GDM1 (cell line): ENCODE measurements at regions not wholly inside any gene's neighbourhood (a gene's known extent, or its start where the extent isn't known, plus 50 kb on each side); places are given as distances from the start of the nearest gene placed in this dataset.
"Not testable (repeated sequence)": the region's sequence is repeated elsewhere in the genome, so short reads cannot be mapped to it uniquely, and the experiment has no call there.

Experiments used
- DNase-seq: peaks from one replicate; lab custom pipeline; 2025; lab: John Stamatoyannopoulos, UW

DNA sequence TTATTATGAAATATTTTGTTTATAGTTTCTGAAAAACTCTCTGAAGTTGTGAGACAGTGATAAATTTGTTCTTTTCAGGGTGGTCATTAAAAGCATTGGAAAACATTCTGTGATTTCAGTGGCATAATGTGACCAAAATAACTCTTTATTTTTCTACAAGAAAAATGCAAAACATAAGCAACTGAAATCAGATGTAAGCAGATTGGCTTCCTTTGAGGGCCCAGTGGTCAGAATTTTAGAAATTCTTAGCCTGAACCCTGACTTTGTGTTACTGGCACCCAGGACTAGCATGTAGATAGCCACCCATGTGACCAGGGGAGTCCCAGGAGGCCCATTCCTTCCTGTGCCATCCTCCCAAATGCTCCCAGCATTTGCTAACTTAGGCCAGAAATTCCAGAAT is 145.6 kb upstream of the SLC38A2 start:
- DNase-seq: no peak

- no peak for DNase-seq
Observed at GRCh38 chr12:46517579-46517962, 145.0 kb upstream of the SLC38A2 start.

GRCh38 chr12:46516933-46517578 is 144.5 kb upstream of the SLC38A2 start:
- DNase-seq: no peak

DNA sequence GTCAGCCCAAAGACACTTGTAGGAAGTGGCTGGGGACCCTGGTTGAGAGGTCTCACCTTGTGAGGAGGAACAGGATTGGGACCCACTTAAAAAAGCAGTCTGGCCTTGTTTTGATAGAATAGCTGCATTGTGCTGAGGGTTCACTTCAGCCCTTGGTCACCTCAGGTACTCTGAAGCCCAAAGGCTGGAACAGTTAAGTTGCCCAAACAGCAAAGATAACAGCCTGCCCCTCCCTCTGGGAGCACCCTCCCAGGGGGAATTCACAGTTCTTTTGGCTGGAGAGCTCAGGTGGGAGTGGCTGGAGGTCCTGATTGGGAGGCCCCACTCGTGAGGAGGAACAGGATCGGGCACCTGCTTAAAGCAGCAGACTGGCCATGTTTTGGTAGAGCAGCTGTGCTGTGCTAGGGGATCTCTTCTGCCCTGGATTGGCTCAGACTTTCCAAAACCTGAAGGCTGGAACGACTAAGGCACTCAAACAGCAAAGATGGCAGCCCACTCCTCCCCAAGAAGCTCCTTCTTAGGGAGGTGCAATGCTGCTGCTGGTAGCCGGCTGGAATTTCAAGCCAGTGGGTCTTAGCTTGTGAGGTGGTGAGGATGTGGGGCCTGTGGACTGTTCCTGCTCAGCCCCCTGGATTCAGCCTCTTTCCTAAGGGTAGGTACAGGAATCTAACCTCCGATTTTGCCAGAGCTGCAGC is 143.8 kb upstream of the SLC38A2 start:
- no peak for DNase-seq

- DNase-seq: no peak
Observed at GRCh38 chr12:46515829-46516228, 143.3 kb upstream of the SLC38A2 start.

GRCh38 chr12:46514886-46515285 is 142.3 kb upstream of the SLC38A2 start:
- DNase-seq: no peak

DNA sequence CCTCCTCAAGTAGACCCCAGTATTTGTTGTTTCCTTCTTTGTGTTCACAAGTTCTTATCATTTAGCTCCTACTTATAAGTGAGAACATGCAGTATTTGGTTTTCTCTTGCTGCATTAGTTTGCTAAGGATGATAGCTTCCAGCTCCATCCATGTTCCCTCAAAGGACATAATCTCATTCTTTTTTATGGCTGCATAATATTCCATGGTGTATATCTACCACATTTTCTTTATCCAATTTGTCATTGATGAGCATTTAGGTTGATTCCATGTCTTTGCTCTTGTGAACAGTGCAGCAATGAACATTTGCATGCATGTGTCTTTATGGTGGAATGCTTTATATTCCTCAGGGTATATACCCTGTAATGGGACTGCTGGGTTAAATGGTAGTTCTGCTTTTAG is 137.7 kb upstream of the SLC38A2 start:
- not testable (repeated sequence) for DNase-seq

DNA sequence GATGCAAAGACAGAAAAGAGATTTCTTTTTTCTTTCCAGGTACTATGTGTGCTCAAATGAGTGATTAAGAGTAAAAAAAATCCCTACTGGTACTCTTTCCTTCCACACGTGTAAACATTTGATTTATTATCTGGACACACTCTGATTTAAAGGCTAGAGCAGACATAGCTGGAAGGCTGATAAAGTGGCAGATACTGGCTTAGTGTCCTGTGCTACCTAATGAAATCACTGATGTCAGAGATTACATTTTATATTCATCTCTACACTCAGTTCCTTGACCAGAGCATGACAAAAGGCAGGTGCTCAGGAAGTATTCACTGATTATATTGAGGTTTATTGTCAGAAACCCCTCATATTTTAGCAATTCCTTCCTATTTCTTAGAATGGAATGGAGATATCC is 136.6 kb upstream of the SLC38A2 start:
- no peak for DNase-seq

DNA sequence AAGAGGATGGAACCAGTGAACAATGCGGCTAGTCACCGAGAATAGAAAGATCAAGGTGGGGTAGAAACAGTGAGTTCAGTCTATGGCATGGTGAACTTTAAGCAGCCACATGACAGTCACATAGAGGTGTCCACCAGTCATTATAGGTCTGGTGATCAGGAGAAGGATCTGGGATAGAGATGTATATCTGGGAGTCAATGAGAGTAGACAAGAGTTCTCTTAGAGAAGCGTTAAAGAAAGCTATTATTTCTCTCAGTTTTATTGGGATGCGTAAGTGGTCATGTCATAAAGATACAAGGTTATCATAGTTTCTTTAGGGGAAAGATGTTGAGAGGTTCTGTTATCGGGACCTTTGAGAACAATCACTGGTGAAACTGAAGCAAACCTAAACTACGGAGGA is 136.1 kb upstream of the SLC38A2 start:
- DNase-seq: no peak

GRCh38 chr12:46507766-46508165 is 135.2 kb upstream of the SLC38A2 start:
- DNase-seq: no peak

GRCh38 chr12:46506961-46507360 is 134.4 kb upstream of the SLC38A2 start:
- no peak for DNase-seq

GRCh38 chr12:46506198-46506597 is 133.6 kb upstream of the SLC38A2 start:
- no peak for DNase-seq

GRCh38 chr12:46504494-46504893 is 131.9 kb upstream of the SLC38A2 start:
- DNase-seq: no peak

DNA sequence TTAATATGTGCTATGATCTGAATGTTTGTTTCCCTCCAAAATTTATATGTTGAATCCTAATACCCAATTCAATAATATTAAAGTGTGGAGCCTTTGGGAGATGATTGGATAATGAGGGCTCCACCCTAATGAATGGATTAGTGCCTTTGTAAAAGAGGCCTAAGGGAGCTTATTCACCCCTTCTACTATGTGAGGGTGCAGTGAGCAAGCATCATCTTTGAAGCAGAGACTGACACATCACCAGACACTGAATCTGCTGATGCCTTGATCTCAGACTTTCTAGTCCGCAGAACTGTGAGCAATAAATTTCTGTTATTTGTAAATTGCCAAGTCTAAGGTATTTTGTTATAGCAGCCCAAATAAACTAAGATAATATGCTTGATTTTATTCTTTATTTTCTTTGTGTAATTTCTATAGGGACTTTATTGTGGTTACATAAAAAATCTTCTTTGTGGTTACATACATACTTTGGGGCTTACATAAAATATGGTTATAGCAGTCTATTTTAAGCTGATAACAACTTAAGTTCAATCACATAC is 131.1 kb upstream of the SLC38A2 start:
- DNase-seq: no peak

DNA sequence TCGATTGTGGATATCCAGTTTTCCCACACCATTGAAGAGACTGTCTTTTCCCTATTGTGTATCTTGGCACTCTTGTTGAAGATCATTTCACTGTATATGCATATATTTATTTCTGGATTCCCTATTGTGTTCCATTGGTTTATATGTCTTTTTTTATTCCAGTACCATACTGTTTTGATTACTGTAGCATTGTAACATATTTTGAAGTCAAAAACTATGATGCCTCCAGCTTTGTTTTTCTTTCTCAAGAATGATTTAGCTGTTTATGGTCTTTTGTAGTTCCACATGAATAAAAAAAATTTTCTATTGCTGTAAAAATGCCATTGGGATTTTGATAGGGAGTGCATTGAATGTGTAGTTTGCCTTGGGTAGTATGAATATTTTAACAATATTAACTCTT is 128.1 kb upstream of the SLC38A2 start:
- no peak for DNase-seq

DNA sequence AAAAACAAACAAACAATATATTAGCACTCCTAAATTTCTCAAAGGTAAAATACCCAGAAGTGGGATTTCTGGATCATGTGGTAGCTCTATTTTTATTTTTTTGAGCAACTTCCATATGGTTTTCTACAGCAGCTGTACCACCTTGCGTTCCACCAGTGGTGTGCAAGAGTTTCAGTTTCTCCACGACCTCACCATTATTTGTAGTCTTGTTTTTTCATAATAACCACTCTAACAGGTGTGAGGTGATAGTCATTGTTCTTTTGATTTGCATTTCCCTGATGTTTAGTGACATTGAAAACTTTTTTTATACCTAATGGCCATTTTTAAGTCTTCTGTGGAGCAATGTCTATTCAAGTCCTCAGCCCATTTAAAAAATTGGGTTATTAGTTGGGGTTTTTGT is 127.3 kb upstream of the SLC38A2 start:
- no peak for DNase-seq

GRCh38 chr12:46499226-46499625 is 126.7 kb upstream of the SLC38A2 start:
- DNase-seq: no peak

GRCh38 chr12:46497739-46498138 is 125.2 kb upstream of the SLC38A2 start:
- no peak for DNase-seq

DNA sequence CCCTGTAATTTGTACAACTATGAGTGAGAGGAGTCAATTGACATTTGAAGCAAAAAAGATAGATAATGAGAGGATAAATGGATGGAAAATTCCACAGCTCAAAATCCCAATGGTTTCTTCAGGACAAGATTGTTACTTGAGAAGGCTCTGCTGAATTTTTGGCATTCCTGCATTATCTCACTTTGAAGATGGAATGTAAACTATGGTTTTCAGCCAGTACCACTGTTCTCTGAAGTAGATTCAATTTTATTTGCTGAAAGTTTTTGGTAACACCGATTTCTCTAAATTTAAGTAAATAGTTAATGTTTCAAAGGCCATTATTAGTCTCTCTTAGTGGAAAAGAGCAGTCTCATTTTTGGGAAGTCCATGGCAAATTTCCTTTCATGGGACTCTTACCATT is 121.9 kb upstream of the SLC38A2 start:
- no peak for DNase-seq

- no peak for DNase-seq
Observed at GRCh38 chr12:46493834-46494181, 121.2 kb upstream of the SLC38A2 start.

DNA sequence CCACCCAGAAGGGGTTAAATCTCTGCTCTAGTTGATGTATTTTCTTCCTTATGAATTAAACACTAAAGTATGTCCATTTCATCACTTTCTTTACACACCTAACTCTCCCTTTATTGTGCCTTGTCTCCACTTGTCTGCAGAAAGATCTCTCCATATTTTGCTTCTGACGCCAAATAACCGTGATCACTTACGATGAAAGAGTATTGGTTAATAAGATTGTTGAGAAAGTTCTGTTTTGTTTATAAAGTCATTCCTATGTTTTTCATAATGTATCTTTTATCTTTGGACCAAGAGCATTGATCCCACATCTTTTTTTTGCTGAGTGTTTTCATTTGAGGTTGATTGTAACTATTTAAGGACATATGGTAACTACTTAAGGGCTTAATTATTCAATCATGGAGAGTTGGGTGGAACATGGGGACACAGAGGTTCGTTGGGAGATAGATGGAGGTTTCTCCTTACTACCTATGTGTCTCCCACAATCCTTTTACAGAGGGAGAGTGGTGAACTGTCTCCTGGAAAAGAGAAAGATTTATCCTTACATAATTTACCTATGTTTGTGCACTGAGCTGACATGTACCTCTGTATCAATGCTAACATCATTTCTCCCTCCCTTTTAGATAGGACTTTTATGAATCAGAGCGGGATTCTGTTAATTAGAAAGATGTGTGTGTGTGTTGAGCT is 120.7 kb upstream of the SLC38A2 start:
- no peak for DNase-seq

GRCh38 chr12:46492471-46493085 is 120.0 kb upstream of the SLC38A2 start:
- DNase-seq: no peak

- no peak for DNase-seq
Observed at GRCh38 chr12:46491548-46491947, 119.0 kb upstream of the SLC38A2 start.
